Hypothalamus (tissue), 51 donors: ENCODE measurements at regions not wholly inside any gene's neighbourhood (a gene's known extent, or its start where the extent isn't known, plus 50 kb on each side); places are given as distances from the start of the nearest gene placed in this dataset.
"Not testable (repeated sequence)": the region's sequence is repeated elsewhere in the genome, so short reads cannot be mapped to it uniquely, and the experiment has no call there.

Experiments
- DNase-seq, 51 donors: peaks; one replicate each; lab custom pipeline; 2025; lab: John Stamatoyannopoulos, UW

DNA sequence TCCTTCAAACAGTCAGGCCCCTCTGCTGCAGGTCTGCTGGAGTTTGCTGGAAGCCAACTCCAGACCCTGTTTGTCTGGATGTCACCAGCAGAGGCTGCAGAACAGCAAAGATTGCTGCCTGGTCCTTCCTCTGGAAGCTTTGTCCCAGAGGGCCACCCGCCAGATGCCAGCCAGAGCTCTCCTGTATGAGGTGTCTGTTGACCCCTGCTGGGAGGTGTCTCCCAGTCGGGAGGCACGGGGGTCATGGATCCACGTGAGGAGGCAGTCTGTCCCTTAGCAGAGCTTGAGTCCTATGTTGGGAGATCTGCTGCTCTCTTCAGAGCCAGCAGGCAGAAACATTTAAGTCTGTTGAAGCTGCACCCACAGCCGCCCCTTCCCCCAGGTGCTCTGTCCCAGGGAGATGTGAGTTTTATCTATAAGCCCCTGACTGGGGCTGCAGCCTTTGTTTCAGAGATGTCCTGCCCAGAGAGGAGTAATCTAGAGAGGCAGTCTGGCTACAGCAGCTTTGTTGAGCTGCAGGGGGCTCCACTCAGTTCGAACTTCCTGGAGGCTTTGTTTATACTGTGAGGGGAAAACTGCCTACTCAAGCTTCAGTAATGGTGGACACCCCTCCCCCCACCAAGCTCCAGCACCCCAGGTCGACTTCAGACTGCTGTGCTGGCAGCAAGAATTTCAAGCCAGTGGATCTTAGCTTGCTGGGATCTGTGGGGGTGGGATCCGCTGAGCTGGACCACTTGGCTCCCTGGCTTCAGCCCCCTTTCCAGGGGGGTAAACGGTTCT, 72.1 kb downstream of the OGFRL1 start:
- DNase-seq: not testable (repeated sequence)

- DNase-seq: no peak
Observed at GRCh38 chr6:71364889-71365542, 76.4 kb downstream of the OGFRL1 start.

GRCh38 chr6:71367756-71368155, 79.1 kb downstream of the OGFRL1 start:
- no peak for DNase-seq

DNA sequence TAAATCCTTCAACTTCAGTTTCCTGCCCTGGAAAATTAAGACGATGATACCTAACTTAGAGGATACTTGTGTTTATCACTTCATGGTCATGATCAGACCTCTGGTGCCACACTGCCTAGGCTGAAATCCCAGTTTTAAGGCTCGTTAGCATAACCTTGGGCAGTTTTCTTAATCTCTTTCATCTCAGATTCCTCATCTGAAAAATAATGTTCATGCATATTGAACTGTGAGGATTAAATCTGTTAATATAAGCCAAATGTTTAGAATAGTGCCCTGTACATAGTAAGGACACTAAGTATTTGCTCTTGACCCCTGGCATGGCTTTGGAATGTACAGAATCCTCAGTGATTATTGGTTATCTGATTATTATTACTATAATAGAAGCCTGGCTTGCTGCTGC, 79.7 kb downstream of the OGFRL1 start:
- no peak for DNase-seq

DNA sequence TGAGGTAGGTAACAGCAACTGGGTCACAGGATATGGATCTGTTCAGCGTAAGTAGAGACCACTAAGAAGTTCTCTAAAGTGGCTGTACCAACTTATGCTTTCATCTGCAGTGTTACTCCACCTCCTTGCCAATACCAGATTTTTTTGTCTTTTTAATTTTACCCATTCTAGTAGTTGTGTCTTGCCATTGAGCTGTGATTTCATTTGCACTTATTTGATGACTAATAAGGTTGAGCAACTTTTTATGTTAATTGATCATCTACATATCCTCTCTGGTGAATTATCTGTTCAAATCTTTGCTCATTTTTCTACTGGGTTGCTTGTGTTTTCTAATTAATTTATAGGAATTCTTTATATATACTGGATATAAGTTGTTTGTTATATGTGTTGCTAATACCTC, 82.9 kb downstream of the OGFRL1 start:
- DNase-seq: no peak

GRCh38 chr6:71373943-71374342, 85.3 kb downstream of the OGFRL1 start:
- no peak for DNase-seq

DNA sequence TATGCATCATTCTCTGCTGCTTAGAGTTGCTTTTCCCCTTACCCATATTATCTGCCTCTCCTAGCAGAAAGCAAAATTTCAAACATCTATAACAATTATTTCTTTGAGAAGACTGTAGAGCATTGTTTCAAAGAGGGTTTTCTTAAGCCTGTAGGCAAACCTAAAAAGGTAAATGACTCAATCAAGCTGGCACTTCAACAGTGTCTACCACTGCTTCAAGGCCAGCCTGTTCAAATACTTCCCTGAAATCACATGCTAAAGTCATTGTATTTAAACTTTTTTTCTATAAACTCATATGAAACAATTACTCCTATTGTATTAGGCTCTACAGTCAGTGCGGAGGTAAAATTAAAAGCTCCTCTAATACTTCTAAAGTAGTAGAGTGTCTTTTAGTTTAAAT, 87.1 kb downstream of the OGFRL1 start:
- DNase-seq: no peak

DNA sequence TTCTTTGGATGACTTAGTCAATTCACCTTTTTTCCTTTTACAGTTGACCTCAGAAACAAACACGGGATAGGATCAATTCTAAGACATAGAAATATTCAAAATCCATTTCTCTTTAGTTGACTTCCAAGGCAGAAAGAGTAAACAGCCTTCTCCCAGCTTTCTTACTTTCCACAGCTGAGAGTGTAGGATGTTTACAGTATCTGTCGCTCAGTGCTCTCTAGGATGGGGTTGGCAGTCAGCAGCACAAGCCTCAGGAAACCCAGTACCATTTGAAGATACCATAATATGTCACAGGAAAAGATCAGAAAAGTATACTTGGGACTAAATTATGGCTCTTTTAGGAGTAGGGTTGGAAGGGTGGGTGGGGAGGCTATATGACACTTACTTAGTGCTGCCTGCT, 88.2 kb downstream of the OGFRL1 start:
- DNase-seq: no peak

- DNase-seq: no peak
Observed at GRCh38 chr6:71383476-71383875, 94.9 kb downstream of the OGFRL1 start.

DNA sequence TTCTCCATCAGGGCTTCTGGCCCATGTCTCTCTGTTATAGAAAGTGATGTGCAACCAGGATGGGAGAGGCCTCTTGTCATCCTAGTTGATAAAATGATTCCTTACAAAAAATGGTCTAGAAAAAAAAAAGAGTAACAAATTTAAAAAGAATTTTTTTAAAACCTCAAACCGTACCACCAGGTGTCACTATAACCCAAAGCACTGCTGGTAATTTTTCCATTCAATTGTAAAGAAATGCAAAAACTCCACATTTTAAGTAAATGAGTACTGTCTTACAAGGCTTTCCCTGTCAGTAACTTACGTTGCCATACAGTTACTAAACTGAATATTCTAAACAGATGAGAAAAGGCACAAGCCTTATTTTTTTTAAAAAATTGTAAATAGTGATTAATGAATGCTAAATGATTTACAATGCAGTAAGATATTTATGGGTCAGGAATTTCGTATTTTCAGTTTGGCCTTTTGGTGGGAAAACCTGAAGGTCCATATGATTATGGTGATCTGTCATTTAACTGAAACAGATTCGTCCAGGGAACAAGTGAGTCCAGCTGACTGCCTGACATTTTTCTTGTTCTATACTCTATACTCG, 95.4 kb downstream of the OGFRL1 start:
- peak in 1 of 51 donors; percentile 49 for DNase-seq

GRCh38 chr6:71385111-71385822, 96.7 kb downstream of the OGFRL1 start:
- DNase-seq: no peak

GRCh38 chr6:71386215-71386614, 97.6 kb downstream of the OGFRL1 start:
- no peak for DNase-seq

GRCh38 chr6:71387179-71387578, 98.6 kb downstream of the OGFRL1 start:
- DNase-seq: no peak

DNA sequence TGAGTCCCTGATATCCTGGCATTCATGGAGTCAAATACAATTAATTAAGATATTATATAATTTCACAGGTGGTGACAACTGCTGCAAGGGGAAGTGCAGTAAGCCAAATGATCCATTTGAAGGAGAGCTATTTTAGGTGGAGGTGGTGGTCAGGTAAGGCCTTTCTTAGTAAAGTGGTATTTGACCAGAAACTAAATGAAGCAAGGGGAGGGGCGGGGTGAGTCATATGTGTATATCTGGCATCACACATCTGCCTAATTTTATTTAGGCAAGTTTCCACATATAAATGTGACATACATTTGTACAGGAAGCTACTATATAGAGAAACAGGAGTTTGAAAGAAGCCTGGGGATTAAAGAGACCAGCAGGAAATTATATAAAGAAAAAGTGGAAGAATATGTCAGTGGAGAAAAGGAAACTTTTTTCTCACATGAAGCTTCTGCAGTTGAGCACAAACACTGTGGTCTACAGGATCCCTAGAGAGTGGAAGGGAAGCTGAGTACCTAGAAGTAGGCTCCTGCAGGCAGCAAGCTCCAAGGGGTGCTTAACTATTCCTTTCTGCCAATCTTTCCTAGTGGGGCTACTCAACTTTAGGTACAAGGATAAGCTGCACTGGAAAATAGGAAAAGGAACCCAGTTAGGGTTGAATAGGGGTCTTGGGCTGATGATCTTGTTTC, 99.6 kb downstream of the OGFRL1 start:
- DNase-seq: no peak

DNA sequence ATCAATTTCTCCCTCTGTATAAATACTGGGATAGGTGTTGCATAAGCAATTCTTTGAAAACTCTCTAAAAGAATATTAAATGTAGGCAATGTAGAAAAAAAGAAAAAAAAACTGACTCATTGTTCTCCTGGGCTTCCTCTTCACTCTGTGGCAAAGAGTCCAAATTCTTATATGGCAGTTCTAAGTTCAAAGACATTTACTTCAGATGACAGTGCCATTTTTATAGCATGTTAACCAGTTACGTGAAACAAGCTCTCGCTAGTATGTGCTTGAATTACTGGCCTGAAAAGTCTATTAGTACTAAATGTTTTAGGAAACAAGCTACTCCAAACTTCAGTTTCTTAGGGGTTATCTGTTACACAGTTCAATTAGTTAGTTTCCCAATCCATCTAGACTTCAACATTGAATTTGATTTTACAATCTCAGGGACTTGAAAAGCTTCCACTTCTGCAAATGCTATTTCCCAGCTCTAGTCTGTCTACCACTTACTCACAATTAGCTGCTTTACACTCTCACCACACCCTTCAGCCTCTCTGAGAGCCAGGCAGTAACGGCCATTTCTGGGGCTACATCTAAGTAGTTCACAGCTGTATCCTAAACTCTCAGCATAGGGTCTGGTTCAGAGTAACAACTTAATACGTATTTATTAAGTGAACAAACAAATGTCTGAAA, 100.4 kb downstream of the OGFRL1 start:
- DNase-seq: no peak

DNA sequence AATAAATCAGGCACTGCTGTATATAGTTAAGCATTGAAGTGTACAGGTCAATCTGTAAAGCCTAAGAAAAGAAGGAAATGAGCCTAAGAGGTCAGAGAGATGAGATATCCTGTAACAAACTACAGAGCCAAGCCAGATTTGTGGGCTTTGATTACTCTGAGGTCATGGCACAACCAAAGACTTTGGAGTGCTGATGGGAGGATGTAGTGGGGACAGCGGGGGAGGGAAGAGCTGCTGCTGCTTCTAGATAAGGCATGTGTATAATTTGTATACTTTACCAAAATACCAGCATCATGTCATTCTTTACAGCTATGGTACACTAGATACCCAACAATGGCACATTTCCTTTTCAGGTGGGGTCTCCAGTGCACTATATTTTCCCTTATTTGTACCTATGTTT, 102.5 kb downstream of the OGFRL1 start:
- DNase-seq: no peak

DNA sequence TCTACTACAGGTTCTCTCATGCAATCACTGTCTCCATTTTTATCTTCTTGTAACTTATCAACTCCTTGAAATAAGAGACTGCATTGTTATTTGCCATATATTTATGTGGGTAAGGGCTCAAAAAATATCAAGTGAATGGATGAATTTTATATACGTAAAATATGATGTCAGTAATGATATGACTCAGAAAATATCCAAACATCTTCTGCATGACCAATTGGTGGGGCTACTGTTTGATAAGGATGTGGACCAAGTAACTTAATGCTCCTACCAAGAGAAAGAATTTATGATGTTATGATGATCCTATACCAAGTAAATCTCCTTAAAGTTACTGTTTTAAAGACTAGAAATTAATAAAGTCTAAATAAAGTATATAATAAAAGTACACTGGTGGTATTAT, 103.7 kb downstream of the OGFRL1 start:
- no peak for DNase-seq

DNA sequence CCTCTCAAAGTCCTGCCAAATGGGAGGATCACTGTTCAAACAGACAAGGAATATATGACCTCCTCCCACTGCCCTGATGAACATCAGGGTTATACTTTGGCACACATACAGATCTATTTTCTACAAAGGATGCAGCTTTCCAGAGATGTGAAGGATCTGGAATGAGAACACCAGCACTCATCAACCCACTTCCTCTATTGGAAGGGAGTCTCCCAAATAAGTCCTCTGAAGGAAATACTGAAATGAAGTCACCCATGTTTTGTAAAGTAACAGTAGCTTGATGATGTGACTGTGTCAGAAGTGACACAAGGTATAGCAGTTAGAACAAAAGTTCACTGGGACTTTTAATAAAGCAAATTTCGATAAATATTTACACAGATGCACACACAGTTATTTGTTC, 104.9 kb downstream of the OGFRL1 start:
- DNase-seq: no peak

DNA sequence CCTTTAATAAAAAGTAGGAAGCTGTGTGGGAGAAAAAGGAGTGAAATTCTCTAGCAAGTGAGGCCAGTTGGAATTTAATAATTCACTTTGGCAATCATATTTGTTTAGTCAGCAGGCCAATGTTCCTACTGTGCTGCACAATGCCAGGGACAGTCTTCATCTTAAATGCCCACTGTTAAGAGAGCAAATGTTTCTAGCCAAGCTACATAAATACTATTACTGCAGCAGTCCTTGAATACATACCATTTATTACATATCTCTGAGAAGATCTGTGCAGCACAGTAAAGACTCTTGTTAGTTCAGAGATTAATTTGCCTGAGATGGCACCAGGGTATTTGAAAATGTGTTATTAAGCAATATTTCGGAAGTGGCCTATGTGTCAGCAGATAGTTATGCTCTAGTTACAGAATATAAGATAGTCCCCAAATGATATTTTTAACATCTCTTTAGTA, 105.4 kb downstream of the OGFRL1 start:
- no peak for DNase-seq

DNA sequence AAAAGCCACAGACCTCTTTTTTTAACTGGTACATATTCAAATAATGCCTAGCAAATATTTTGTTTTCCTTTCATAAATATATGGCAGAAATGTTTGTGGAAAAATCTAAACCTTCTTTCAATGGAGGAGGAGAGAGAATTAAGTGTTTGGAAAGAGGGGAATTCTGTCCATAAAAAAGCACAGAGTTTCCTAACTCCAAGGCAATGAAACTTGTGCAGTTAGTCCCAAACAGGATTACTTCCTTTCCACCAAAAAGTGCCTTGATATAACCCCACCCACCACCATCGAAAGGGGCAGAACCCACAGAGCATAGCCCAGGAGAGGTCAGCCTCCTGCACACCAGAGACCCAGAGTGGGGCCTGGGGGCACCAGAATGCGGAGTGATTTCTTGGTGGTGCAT, 106.3 kb downstream of the OGFRL1 start:
- DNase-seq: no peak
